Neural crest cell (in vitro differentiated cells): ENCODE measurements at regions not wholly inside any gene's neighbourhood (a gene's known extent, or its start where the extent isn't known, plus 50 kb on each side); places are given as distances from the start of the nearest gene placed in this dataset.

ENCODE experiments used
- DNase-seq: peaks from one replicate; pipeline ENCODE4 v3.0.0; 2021; ENCODE audit warnings: low read depth, mixed read lengths, low spot score
- H3K27ac Mint-ChIP-seq: one replicate; pipeline ENCODE4 v1.8.0; 2021; ENCODE audit warnings: mild to moderate bottlenecking, mixed read lengths; ENCODE audit not compliant: unreplicated experiment
- H3K27me3 Mint-ChIP-seq: 2 replicates; pipeline ENCODE4 v1.8.0; 2021; ENCODE audit warnings: low read depth, mild to moderate bottlenecking, mixed read lengths
- H3K36me3 Mint-ChIP-seq: 2 replicates; pipeline ENCODE4 v1.8.0; 2021; ENCODE audit warnings: low read depth, mild to moderate bottlenecking, mixed read lengths
- H3K4me1 Mint-ChIP-seq: 2 replicates; pipeline ENCODE4 v1.8.0; 2021; ENCODE audit warnings: mixed read lengths
- H3K4me3 Mint-ChIP-seq: one replicate; pipeline ENCODE4 v1.8.0; 2021; ENCODE audit warnings: mild to moderate bottlenecking, mixed read lengths
- H3K9me3 Mint-ChIP-seq: 2 replicates; pipeline ENCODE4 v1.8.0; 2021; ENCODE audit warnings: mixed read lengths
- CTCF ChIP-seq: fragments of 200-600 bp; sonication (generic); conservative IDR thresholded peaks from 2 replicates; pipeline ENCODE4 v1.5.0; 2021; ENCODE audit warnings: antibody characterized with exemption, mild to moderate bottlenecking

DNA sequence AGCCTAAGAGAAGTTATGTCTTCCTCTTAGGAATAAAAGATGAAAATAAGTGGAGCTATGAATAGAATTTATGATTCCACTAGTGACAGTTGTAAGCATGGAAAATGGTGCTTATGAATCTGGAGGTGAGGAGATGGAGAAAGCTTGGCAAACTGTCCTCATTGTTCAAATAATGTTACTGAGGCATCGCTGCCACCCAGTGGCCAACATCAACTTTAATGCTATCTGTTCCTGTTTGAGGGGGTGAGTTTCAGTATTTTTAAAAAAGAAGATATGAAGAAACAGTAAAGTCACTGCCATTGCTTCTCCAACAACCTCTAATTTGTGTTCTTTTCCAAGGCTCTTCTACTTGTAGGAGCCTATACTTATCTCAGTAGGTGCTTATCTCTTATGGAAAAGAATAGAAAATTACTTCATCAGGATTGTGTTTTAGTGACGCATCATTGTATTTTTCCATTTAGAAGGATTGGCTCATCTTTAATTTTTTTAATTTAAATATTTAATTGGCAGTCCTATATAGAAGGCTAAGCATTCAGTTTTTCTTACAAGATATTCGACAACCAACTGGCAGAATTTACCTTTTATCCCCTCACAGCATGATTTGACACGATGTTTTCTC, 260.4 kb upstream of the P2RY1 start:
- no peak overlapping the region for H3K4me3 Mint-ChIP-seq
- H3K9me3 Mint-ChIP-seq, result no peaks in the 10 kb centered on the region
- DNase-seq, result peak; percentile 9
- H3K4me1 Mint-ChIP-seq, result peaks cover 4% of the 10 kb centered on the region
- H3K27me3 Mint-ChIP-seq, result no peaks in the 10 kb centered on the region
- no peak overlapping the region for H3K27ac Mint-ChIP-seq
- no peaks in the 10 kb centered on the region for H3K36me3 Mint-ChIP-seq
- TF ChIP-seq CTCF, result peak; percentile 64

GRCh38 chr3:152578769-152579168, 256.2 kb upstream of the P2RY1 start:
- no peaks in the 10 kb centered on the region for H3K9me3 Mint-ChIP-seq
- H3K27me3 Mint-ChIP-seq, result no peaks in the 10 kb centered on the region
- no peak for TF ChIP-seq CTCF
- no peak overlapping the region for H3K4me3 Mint-ChIP-seq
- peaks cover 11% of the 10 kb centered on the region for H3K4me1 Mint-ChIP-seq
- no peaks in the 10 kb centered on the region for H3K36me3 Mint-ChIP-seq
- no peak for DNase-seq
- no peak overlapping the region for H3K27ac Mint-ChIP-seq

GRCh38 chr3:152581951-152582350, 253.0 kb upstream of the P2RY1 start:
- H3K27ac Mint-ChIP-seq, result no peak overlapping the region
- H3K36me3 Mint-ChIP-seq, result no peaks in the 10 kb centered on the region
- H3K9me3 Mint-ChIP-seq, result no peaks in the 10 kb centered on the region
- H3K4me3 Mint-ChIP-seq, result no peak overlapping the region
- no peak for DNase-seq
- no peaks in the 10 kb centered on the region for H3K27me3 Mint-ChIP-seq
- no peak for TF ChIP-seq CTCF
- H3K4me1 Mint-ChIP-seq, result peaks cover 8% of the 10 kb centered on the region

GRCh38 chr3:152583963-152584362, 251.0 kb upstream of the P2RY1 start:
- no peak overlapping the region for H3K27ac Mint-ChIP-seq
- no peaks in the 10 kb centered on the region for H3K9me3 Mint-ChIP-seq
- TF ChIP-seq CTCF, result no peak
- DNase-seq, result no peak
- peaks cover 8% of the 10 kb centered on the region for H3K4me1 Mint-ChIP-seq
- H3K36me3 Mint-ChIP-seq, result no peaks in the 10 kb centered on the region
- no peaks in the 10 kb centered on the region for H3K27me3 Mint-ChIP-seq
- H3K4me3 Mint-ChIP-seq, result no peak overlapping the region

DNA sequence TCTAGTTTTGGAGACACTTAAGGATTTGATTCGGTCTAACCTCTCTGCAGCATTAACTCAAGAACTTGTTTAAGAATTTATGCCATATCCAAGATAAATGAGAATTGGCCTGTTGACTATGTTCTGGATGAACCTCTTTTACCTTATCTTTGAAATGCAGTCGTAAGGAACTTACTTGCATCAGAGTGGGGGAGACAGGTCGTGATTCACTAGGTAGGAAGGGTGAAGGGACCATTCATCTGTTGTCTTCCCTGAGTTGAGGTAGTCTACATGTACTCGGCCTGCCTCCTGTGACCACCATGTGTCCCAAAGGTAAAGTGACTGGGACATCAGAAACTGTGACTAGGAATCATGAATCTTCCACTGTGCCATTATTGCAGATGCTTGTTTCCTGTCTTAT, 248.0 kb upstream of the P2RY1 start:
- Mint-ChIP-seq H3K36me3 (no peaks in the 10 kb centered on the region), H3K27me3 (no peaks in the 10 kb centered on the region), H3K9me3 (no peaks in the 10 kb centered on the region), H3K4me1 (peaks cover 4% of the 10 kb centered on the region), H3K27ac (no peak overlapping the region), H3K4me3 (no peak overlapping the region)
- no peak for TF ChIP-seq CTCF
- no peak for DNase-seq
